Left colon (tissue), 2 donors: ENCODE measurements at regions not wholly inside any gene's neighbourhood (a gene's known extent, or its start where the extent isn't known, plus 50 kb on each side); places are given as distances from the start of the nearest gene placed in this dataset.

Source experiments
- ATAC-seq: fragments of 200-7000 bp; cut with Tn5 transposase; one replicate; pipeline ENCODE4 v1.9.1; 2020; ENCODE audit warnings: mild to moderate bottlenecking, moderate library complexity
- DNase-seq, 2 donors: peaks; one replicate each; pipeline ENCODE4 v3.0.0-alpha.2; 2020
- intact Hi-C, 2 donors: fragments of 100-400 bp; cut with DNase I in 1 of 2; cut with micrococcal nuclease in 1 of 2; formaldehyde crosslinking; loops; one replicate each; pipeline versions ENCODE4 v1.11.2 to v1.14.0; 2022; cut with DNase I, micrococcal nuclease
- donor health status: DM: no; HTN: no; CAD: no.
- donor health status: DM: yes; HTN: yes; CAD: no.

GRCh38 chr6:139860203-139860602 lies 485.8 kb upstream of the CITED2 start:
- ATAC-seq = no peak
- no peak for DNase-seq
- intact Hi-C loops = no loop called here

- no peak for ATAC-seq
- DNase-seq = no peak
- intact Hi-C loops = loop anchor here in 1 of 2 donors (10.0 kb wide), 1 partner anchor 484 kb away; the partner anchor contains the start of gene CITED2
Measured at GRCh38 chr6:139858429-139858828, 484.0 kb upstream of the CITED2 start.

- ATAC-seq = no peak
- no peak for DNase-seq
- intact Hi-C loops = loop anchor here in 1 of 2 donors (10.0 kb wide), 1 partner anchor 482 kb away; the partner anchor contains the start of gene CITED2
Measured at GRCh38 chr6:139857143-139857542, 482.7 kb upstream of the CITED2 start.

GRCh38 chr6:139856562-139856961 lies 482.1 kb upstream of the CITED2 start:
- ATAC-seq (no peak), DNase-seq (no peak)
- intact Hi-C loops = loop anchor here in 1 of 2 donors (10.0 kb wide), 1 partner anchor 482 kb away; the partner anchor contains the start of gene CITED2

GRCh38 chr6:139855671-139856311 lies 481.3 kb upstream of the CITED2 start:
- intact Hi-C loops = loop anchor here in 1 of 2 donors (10.0 kb wide), 1 partner anchor 481 kb away; the partner anchor contains the start of gene CITED2
- ATAC-seq (no peak), DNase-seq (no peak)

GRCh38 chr6:139853302-139853992 lies 479.0 kb upstream of the CITED2 start:
- ATAC-seq (peak; percentile 92), DNase-seq (peak; percentile 21 to 42)
- intact Hi-C loops = loop anchor here in 1 of 2 donors (10.0 kb wide), 1 partner anchor 479 kb away; the partner anchor contains the start of gene CITED2

- peak; percentile 90 for ATAC-seq
- peak; percentile 9 to 51 for DNase-seq
- intact Hi-C loops = loop anchor here in 1 of 2 donors (10.0 kb wide), 1 partner anchor 478 kb away; the partner anchor contains the start of gene CITED2
Measured at GRCh38 chr6:139852488-139853140, 478.2 kb upstream of the CITED2 start.

- DNase-seq (no peak), ATAC-seq (peak; percentile 60)
- intact Hi-C loops = loop anchor here in 1 of 2 donors (10.0 kb wide), 1 partner anchor 477 kb away; the partner anchor contains the start of gene CITED2
Measured at GRCh38 chr6:139852067-139852466, 477.6 kb upstream of the CITED2 start.

GRCh38 chr6:139851206-139851605 lies 476.8 kb upstream of the CITED2 start:
- no peak for DNase-seq
- intact Hi-C loops = loop anchor here in 1 of 2 donors (10.0 kb wide), 1 partner anchor 476 kb away; the partner anchor contains the start of gene CITED2
- no peak for ATAC-seq

- ATAC-seq = no peak
Measured at GRCh38 chr6:139850512-139850911, 476.1 kb upstream of the CITED2 start.

GRCh38 chr6:139847457-139847813 lies 473.0 kb upstream of the CITED2 start:
- ATAC-seq (no peak), DNase-seq (no peak)
- intact Hi-C loops = no loop called here

More at GRCh38 chr6:139850512-139850911, 476.1 kb upstream of the CITED2 start:
- no peak for DNase-seq
- intact Hi-C loops = loop anchor here in 1 of 2 donors (10.0 kb wide), 1 partner anchor 476 kb away; the partner anchor contains the start of gene CITED2

- ATAC-seq (peak; percentile 81), DNase-seq (peak; percentile 48 to 65)
- intact Hi-C loops = no loop called here
Measured at GRCh38 chr6:139846538-139847456, 472.3 kb upstream of the CITED2 start.

GRCh38 chr6:139844907-139845306 lies 470.5 kb upstream of the CITED2 start:
- intact Hi-C loops = no loop called here
- no peak for ATAC-seq
- no peak for DNase-seq

- no peak for DNase-seq
- ATAC-seq = peak; percentile 79
- intact Hi-C loops = no loop called here
Measured at GRCh38 chr6:139841794-139842215, 467.4 kb upstream of the CITED2 start.

- DNase-seq (peak in 1 of 2 donors; percentile 34), ATAC-seq (no peak)
- intact Hi-C loops = no loop called here
Measured at GRCh38 chr6:139839506-139840156, 465.2 kb upstream of the CITED2 start.

GRCh38 chr6:139834232-139834631 lies 459.8 kb upstream of the CITED2 start:
- ATAC-seq (no peak), DNase-seq (no peak)
- intact Hi-C loops = no loop called here

- ATAC-seq (no peak), DNase-seq (no peak)
Measured at GRCh38 chr6:139833592-139833991, 459.1 kb upstream of the CITED2 start.

More at GRCh38 chr6:139833592-139833991, 459.1 kb upstream of the CITED2 start:
- intact Hi-C loops = no loop called here
